SK-N-SH treated with all-trans-retinoic acid at 6 μM for 48 hours (cell line): ENCODE measurements at regions not wholly inside any gene's neighbourhood (a gene's known extent, or its start where the extent isn't known, plus 50 kb on each side); places are given as distances from the start of the nearest gene placed in this dataset.

ENCODE experiments used
- ATAC-seq: fragments of 200-7000 bp; cut with Tn5 transposase; 3 replicates; pipeline ENCODE4 v1.9.1; 2020; ENCODE audit warnings: mild to moderate bottlenecking, moderate library complexity
- ARNTL ChIP-seq: fragments of 450-650 bp; formaldehyde crosslinking; IDR thresholded peaks from 2 replicates; pipeline ENCODE4 v1.5.0; 2020; ENCODE audit warnings: low read depth, mild to moderate bottlenecking, moderate library complexity, borderline replicate concordance
- CSDC2 ChIP-seq: fragments of 250-450 bp; sonication (Bioruptor Pico); IDR thresholded peaks from 2 replicates; pipeline ENCODE4 v1.5.0; 2020; ENCODE audit warnings: mild to moderate bottlenecking, moderate library complexity
- ESRRG ChIP-seq: fragments of 250-450 bp; sonication (Bioruptor Pico); IDR thresholded peaks from 2 replicates; pipeline ENCODE4 v1.6.1; 2021; ENCODE audit warnings: mild to moderate bottlenecking
- OSR1 ChIP-seq: fragments of 250-450 bp; sonication (Bioruptor Pico); IDR thresholded peaks from 2 replicates; pipeline ENCODE4 v1.8.0; 2022; ENCODE audit warnings: moderate library complexity, mild to moderate bottlenecking, inconsistent platforms
- POU6F1 ChIP-seq: fragments of 250-450 bp; sonication (Bioruptor Pico); IDR thresholded peaks from 2 replicates; pipeline ENCODE4 v1.8.0; 2021; ENCODE audit warnings: low read depth, mild to moderate bottlenecking, moderate library complexity, borderline replicate concordance
- SNAI2 ChIP-seq: fragments of 250-450 bp; sonication (Bioruptor Pico); IDR thresholded peaks from 2 replicates; pipeline ENCODE4 v1.5.0; 2020; ENCODE audit warnings: mild to moderate bottlenecking, moderate library complexity
- TCF4 ChIP-seq: fragments of 250-450 bp; sonication (Bioruptor Pico); IDR thresholded peaks from 2 replicates; pipeline ENCODE4 v1.8.0; 2021; ENCODE audit warnings: mild to moderate bottlenecking, moderate library complexity, borderline replicate concordance
- ZC3H10 ChIP-seq: fragments of 250-450 bp; sonication (Bioruptor Pico); IDR thresholded peaks from 2 replicates; pipeline ENCODE4 v1.5.1; 2021; ENCODE audit warnings: mild to moderate bottlenecking, moderate library complexity
- ZFP3 ChIP-seq: fragments of 250-450 bp; sonication (Bioruptor Pico); IDR thresholded peaks from 2 replicates; pipeline ENCODE4 v1.5.0; 2020; ENCODE audit warnings: mild to moderate bottlenecking, moderate library complexity
- ZNF565 ChIP-seq: fragments of 450-650 bp; formaldehyde crosslinking; conservative IDR thresholded peaks from 2 replicates; pipeline ENCODE4 v1.5.0; 2020; ENCODE audit warnings: low read depth, mild to moderate bottlenecking, moderate library complexity
- ZNF70 ChIP-seq: fragments of 450-650 bp; formaldehyde crosslinking; IDR thresholded peaks from 2 replicates; pipeline ENCODE4 v1.5.0; 2020; ENCODE audit warnings: mild to moderate bottlenecking, moderate library complexity
- ZNF8 ChIP-seq: fragments of 450-650 bp; formaldehyde crosslinking; IDR thresholded peaks from 2 replicates; pipeline ENCODE4 v1.5.0; 2020; ENCODE audit warnings: mild to moderate bottlenecking, moderate library complexity
- TF ChIP-seq, protein P1 (sequence below): fragments of 250-450 bp; sonication (Bioruptor Pico); IDR thresholded peaks from 2 replicates; pipeline ENCODE4 v1.5.1; 2021; ENCODE audit warnings: mild to moderate bottlenecking, moderate library complexity
- TF ChIP-seq, protein P2 (sequence below): fragments of 250-450 bp; sonication (Bioruptor Pico); IDR thresholded peaks from 2 replicates; pipeline ENCODE4 v1.5.0; 2020; ENCODE audit warnings: mild to moderate bottlenecking, moderate library complexity

DNA sequence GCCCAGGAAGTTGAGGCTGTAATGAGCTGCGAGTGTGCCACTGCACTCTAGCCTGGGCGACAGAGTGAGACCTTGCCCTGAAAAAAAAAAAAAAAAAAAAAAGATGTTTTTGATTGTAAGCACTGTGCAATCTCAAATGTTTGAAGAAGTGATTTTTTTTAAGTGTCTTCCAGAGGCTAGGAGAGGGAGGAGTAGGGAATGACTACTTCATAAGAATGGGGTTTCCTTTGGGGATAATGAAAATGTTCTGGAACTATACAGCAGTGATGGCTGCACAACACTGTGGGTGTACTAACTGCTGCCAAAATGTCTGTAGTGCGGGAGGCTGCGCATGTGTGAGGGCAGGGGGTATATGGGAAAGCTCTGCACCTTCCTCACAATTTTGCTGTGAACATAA, 83.7 kb downstream of the MCFD2 start:
- TF ChIP-seq ZNF8 (CRISPR knock-in tag) (no peak), ESRRG (CRISPR knock-in tag) (no peak)
- TF ChIP-seq, protein P1, sequence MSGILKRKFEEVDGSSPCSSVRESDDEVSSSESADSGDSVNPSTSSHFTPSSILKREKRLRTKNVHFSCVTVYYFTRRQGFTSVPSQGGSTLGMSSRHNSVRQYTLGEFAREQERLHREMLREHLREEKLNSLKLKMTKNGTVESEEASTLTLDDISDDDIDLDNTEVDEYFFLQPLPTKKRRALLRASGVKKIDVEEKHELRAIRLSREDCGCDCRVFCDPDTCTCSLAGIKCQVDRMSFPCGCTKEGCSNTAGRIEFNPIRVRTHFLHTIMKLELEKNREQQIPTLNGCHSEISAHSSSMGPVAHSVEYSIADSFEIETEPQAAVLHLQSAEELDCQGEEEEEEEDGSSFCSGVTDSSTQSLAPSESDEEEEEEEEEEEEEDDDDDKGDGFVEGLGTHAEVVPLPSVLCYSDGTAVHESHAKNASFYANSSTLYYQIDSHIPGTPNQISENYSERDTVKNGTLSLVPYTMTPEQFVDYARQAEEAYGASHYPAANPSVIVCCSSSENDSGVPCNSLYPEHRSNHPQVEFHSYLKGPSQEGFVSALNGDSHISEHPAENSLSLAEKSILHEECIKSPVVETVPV (CRISPR knock-in tag): no peak
- TF ChIP-seq, all 23 proteins: peak for 0
- ATAC-seq: no peak

DNA sequence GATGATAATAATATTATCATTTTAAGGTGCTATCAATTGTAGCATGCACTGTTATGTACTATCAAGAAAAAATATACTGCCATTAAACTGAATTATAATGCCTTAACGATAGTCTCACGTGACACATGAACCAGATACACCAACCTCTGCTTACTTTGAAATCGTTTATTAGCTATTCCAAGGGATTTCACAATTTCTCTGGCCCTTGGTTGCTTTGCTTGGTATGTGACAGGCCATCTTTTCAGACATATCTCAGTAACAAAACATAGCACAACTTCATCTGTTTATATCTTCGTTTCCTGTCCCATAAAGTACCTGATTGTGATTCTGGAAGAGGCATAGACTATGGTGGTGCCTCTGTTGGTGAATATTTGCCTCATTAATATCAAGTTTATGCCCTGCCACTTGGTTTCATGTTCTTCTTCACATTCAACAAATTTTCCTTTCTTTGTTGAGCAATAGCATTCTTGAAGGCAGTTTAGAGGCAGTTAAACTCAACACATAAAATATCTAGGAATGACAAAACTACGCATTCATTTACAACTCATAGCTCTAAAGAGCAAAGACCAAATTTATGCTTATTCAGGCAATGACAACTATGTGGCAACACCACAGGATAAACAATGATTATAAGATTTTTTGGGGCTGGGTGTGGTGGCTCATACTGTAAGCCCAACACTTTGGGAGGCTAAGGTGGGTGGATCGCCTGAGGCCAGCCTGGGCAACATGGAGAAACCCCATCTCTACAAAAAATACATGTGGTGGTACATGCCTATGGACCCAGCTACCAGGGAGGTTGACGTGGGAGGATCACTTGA, 84.3 kb downstream of the MCFD2 start:
- TF ChIP-seq ZNF70 (no peak), ZFP3 (CRISPR knock-in tag) (no peak), ZNF565 (CRISPR knock-in tag) (no peak), ZC3H10 (CRISPR knock-in tag) (no peak), ARNTL (CRISPR knock-in tag) (no peak), OSR1 (CRISPR knock-in tag) (no peak), TCF4 (CRISPR knock-in tag) (no peak)
- TF ChIP-seq, protein P1 (CRISPR knock-in tag): no peak
- ATAC-seq: no peak

- ATAC-seq: no peak
- TF ChIP-seq ESRRG (CRISPR knock-in tag): no peak
- no peak for TF ChIP-seq ZNF8 (CRISPR knock-in tag)
- TF ChIP-seq ZC3H10 (CRISPR knock-in tag): no peak
- no peak for TF ChIP-seq SNAI2 (CRISPR knock-in tag)
- TF ChIP-seq, all 23 proteins: peak for 0
These were observed 86.2 kb downstream of the MCFD2 start for GRCh38 chr2:46829231-46829995.

DNA sequence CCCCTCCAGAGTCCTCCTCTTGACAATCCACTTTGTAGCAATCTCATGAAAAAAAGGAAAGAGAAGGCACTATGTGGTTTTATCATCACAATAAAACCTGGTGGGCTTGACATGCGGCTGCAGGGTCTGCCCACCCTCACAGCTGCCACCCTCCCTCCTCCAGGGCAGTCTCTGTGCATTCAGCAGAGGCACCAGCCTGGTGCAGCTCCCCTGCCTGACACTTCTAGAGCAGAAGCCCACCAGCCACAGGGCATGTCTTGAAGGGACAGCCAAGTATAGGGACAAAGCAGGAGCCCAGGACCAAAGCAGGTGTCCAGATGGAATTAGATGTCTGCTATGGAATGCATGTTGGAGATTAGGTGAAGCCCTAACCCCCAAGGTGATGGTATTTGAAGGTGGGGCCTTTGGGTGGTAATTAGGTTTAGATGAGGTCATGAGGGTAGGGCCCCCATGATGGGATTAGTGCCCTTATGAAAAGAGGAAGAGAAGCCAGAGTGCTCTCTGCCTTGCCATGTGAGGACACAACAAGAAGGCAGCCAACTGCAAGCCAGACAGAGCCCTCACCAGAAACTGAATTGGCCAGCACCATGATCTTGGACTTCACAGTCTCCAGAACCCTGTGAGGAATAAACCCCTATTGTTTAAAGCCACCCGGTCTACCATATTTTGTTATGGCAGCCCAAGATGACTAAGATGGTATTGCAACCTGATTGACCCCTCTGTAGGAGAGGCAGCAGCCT, 86.9 kb downstream of the MCFD2 start:
- no peak for ATAC-seq
- TF ChIP-seq TCF4 (CRISPR knock-in tag) (no peak), POU6F1 (no peak), CSDC2 (CRISPR knock-in tag) (no peak)
- TF ChIP-seq, protein P2, sequence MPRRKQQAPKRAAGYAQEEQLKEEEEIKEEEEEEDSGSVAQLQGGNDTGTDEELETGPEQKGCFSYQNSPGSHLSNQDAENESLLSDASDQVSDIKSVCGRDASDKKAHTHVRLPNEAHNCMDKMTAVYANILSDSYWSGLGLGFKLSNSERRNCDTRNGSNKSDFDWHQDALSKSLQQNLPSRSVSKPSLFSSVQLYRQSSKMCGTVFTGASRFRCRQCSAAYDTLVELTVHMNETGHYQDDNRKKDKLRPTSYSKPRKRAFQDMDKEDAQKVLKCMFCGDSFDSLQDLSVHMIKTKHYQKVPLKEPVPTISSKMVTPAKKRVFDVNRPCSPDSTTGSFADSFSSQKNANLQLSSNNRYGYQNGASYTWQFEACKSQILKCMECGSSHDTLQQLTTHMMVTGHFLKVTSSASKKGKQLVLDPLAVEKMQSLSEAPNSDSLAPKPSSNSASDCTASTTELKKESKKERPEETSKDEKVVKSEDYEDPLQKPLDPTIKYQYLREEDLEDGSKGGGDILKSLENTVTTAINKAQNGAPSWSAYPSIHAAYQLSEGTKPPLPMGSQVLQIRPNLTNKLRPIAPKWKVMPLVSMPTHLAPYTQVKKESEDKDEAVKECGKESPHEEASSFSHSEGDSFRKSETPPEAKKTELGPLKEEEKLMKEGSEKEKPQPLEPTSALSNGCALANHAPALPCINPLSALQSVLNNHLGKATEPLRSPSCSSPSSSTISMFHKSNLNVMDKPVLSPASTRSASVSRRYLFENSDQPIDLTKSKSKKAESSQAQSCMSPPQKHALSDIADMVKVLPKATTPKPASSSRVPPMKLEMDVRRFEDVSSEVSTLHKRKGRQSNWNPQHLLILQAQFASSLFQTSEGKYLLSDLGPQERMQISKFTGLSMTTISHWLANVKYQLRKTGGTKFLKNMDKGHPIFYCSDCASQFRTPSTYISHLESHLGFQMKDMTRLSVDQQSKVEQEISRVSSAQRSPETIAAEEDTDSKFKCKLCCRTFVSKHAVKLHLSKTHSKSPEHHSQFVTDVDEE (CRISPR knock-in tag): no peak

GRCh38 chr2:46828135-46828438, 87.5 kb downstream of the MCFD2 start:
- no peak for TF ChIP-seq ZNF565 (CRISPR knock-in tag)
- TF ChIP-seq ARNTL (CRISPR knock-in tag): no peak
- no peak for TF ChIP-seq ESRRG (CRISPR knock-in tag)
- ATAC-seq: no peak
